HG03354 (cell line): ENCODE measurements at regions not wholly inside any gene's neighbourhood (a gene's known extent, or its start where the extent isn't known, plus 50 kb on each side); places are given as distances from the start of the nearest gene placed in this dataset.

ENCODE experiments used
- ATAC-seq: cut with Tn5 transposase; IDR thresholded peaks from one replicate; pipeline ENCODE4 v1.9.1; 2021; ENCODE audit warnings: mild to moderate bottlenecking; ENCODE audit not compliant: unreplicated experiment, poor library complexity, severe bottlenecking

DNA sequence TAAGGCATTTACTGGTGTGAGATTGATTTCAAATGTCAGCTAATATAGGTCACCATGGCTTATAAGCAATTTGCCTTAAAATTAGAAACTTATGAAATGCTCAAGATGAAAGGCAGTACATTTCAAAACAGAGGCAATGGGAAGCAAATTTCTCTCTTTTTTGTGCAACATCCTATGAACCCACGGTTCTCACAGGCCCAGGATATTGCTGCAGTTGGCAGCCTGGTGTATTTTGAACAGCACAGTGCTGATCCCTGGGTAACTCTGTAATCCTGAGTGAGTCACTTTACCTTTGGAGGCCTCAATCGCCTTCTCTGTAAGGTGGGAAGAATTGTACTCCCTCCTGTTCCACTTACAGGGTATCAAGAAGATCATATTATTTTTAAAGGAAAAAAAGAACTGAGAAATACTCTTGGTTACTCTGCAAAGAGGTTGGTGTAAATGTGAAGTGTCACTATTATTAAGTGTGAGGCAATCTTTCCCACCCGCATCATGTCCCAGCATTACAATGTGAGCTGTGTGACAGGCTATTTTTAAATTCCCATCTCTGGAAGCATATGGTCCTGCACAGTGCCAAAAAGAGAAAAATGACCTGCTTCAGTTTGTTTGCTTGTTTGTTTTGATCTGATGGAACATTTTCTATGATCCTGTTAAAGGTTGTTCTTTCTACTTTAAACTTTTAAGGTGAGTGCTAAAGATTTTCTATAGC is 190.1 kb upstream of the LPP start:
- ATAC-seq: no peak

GRCh38 chr3:187964760-187965159 is 189.2 kb upstream of the LPP start:
- ATAC-seq: no peak

DNA sequence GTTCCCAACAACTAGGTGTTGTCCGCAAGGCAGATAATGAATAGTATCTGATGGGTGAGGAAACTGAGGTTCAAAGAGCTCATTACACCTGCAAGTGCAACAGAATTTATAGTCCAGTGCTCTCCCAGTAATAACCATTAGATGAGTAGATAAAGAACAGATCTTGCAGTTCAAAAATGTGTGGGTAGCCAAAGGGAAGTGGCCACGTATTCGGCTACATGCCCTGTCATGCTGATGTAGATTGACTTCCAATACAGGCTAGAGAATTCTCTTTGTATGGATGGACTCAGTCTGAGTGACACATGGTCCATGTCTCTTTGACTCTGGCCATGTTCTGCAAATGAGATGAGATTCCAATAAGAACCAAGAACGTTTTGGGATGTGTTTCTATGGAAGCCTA is 187.9 kb upstream of the LPP start:
- ATAC-seq: no peak

GRCh38 chr3:187966636-187967406 is 187.1 kb upstream of the LPP start:
- no peak for ATAC-seq

DNA sequence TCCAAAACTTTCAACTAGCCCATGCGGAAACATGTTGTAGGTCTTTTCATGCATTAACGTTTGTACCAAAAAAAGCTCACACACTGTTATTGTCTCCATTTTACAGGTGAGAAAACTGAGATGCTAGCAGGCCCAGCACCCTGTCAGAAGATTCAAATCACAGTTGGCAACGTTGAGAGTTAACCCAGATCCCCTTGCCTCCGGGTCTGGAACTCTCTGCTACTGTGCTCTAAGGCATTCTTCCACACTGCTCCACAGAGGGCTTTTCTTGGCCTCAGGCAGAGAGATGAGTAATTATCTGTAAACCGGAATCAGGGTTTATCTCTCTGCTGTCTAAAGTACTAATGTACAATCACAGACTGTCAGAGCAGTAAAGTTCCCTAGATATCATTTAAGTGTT is 186.0 kb upstream of the LPP start:
- no peak for ATAC-seq

DNA sequence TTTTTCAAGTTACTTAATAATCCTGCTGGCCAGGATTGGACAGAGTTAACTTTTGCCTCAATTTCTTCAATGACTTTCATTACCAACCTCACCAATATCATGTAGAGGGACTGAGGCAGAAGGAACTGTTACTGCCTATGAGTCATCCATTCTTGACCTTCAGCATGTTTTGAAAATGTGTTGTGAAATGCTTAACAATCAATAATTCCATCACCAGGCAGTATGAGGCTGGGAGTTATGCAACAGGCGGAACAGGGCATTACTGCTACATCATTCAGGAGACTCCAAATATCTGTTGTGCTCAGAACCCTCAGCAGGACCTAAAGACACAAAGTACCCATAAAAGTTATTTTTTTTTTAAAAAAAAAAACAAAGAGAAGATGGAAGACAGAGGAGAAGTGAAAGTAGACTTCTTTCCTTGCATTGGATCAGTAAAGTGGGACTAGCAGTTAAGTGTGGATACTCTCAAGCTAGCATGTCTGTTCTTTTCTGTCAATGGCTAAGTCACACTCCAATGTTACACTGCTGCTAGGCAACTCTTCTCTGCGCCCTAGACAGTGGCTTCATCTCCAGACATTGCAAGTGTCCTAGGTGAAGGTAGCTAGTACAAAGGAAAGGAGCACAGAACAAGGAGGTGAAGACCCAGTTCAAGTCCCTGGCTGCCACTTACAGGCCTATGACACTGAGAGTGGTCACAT is 184.9 kb upstream of the LPP start:
- no peak for ATAC-seq

GRCh38 chr3:187969581-187969950 is 184.4 kb upstream of the LPP start:
- no peak for ATAC-seq

DNA sequence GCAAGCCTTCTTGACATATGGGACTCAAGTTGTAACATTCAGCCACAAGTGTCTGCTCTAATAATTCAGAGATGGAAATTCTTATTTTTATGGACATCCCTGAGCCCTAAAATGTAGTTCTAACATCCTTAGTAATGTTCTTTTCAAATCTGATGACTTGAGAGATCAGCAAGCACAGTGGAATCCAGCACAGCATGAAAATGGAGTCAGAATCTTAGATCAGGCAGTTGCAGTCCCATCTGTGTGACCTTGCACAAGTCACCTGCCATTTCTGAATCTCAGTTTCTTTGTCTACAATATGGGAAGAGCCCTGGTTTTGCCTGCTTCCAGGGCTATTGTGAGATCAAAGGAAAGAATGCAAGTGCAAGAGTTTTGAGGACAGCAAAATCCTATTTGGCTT is 183.9 kb upstream of the LPP start:
- ATAC-seq: no peak

DNA sequence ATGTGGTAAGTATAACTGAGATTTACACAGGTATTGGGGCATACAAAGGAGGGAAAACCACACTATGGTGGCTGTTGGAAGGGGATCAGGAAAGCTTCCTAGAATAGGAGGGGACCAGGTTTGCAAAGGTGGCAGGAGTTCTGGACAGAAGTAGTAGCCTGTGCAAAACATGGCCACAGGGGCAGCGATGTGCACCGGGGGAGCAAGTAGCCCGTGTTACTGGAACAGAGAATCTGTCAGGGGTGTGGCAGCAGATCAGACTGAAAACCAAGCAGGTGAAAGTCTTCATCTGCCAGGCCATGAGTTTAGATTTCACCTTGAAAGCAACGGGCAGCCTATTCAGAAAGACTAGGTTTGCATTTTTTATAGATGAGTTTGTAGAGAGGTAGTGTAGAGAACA is 182.3 kb upstream of the LPP start:
- no peak for ATAC-seq

- no peak for ATAC-seq
These were observed 181.5 kb upstream of the LPP start for GRCh38 chr3:187972454-187972853.

DNA sequence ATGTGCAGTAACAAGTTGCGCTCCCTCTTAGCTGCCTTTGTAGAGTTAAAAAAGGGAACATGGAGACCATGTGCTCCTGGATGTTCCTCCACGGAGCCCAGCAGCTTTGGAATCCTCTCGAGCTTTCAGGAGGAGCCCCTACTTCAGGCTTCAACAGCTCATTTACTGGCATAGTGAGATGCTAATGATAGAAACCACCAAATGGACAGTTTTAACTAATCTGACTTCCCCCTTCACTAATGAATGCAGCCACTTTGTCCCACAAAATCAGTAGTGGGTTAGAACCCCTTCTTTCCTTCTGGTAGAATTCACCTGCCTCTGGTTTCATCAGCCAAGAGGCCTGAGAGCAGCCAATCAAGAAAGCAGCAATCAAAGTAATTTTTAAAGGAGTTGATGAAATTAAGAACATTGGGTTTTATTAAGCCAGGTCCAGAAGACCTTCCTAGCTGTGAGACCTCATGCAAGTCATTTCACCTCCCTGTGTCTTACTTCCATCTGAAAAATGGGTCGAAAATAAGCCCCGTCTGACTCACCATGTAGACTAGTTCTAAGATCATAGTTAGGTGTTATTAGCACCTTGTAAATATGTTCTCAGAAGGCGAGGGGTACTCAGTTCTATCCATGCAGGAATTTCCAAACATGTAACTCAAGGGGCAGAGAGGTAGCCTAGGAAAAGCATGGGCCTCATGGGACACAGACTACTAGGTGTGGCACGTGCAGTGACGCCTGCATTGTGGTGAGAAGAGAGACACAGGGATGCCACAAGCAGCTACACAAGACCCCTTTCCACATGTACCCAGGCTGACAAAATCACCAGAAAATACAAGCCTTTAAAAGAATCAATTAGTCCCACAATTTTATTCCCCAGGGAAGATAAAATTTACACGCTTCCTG is 179.7 kb upstream of the LPP start:
- no peak for ATAC-seq

DNA sequence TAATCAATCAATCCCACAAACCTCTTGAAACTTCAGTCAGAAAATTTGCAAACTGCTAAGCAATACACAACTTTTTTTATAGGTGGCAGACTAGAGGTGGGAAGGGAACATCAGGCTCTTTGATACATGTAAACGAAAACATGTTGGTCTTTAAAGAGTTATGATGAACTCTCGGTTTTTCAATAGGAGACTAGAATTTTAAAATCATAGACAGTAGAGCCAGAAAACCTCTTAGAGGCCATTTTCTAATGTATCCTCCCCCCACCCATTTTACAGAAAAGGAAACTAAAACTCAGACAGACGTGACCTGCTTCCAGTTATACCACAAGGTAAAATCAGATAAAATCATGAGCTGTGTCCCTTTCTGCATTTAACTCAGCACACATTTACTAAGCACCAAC is 179.1 kb upstream of the LPP start:
- no peak for ATAC-seq

DNA sequence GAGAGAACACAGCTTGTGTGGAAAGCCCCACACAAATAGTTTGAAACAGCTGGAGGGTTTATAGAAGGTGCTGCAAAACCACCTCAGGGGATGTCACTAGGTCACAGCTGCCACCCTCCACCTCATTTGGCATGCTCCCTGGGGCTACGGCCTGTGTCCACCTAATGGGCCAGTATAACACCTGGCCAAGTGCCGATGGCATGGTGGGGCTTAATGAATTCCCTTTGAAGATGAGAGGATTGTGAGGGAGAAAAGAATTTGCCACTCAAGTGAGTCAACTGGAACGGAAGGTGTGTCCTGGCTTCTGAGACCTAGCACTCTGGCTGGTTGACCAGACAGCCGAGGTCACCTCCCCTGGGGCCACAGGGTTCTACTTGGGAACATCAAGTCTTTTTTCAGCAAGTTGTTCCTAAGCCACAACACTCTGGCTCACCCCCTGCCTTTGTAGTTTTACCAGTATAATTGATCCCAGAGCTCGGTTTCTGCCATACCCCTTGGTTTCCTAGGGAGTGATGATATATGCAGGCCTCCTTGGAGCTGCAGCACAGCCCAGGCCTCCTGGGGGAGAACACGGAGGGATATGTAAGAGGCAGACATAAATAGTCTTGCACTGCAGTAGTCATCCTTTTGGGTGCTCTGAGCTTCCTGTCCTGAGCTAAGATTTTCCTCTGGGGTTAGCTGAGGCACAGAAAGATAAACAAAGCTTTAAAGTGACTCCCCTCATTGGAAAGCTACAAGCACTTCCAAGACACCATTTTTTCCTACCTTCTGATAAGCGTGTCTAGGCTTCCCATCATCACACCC is 178.2 kb upstream of the LPP start:
- ATAC-seq: no peak

GRCh38 chr3:187976365-187976900 is 177.5 kb upstream of the LPP start:
- no peak for ATAC-seq

DNA sequence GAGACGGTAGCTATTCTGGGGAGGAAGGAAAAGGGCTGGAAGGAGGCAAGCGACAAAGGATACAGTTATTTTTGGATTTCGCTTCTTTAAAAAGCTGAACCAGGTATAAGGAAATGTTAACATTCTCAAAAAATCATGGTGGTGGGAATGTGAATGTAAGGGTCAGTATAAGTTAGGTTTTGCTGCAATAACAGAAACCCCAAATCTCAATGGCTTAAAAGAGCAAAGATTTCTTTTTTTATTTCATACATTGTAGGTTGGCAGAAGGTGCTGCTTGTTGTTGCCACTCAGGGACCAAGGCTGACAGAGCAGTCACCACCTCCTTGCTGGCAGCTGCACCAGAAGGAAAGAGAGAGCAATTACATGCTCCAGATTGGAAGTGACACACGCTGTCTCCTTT is 176.3 kb upstream of the LPP start:
- ATAC-seq: no peak

GRCh38 chr3:187978433-187979011 is 175.4 kb upstream of the LPP start:
- no peak for ATAC-seq

- no peak for ATAC-seq
These were observed 174.4 kb upstream of the LPP start for GRCh38 chr3:187979564-187979963.

- ATAC-seq: no peak
These were observed 173.1 kb upstream of the LPP start for GRCh38 chr3:187980861-187981260.

GRCh38 chr3:187982142-187982541 is 171.8 kb upstream of the LPP start:
- peak; percentile 53 for ATAC-seq
